K562 (cell line): ENCODE measurements at regions not wholly inside any gene's neighbourhood (a gene's known extent, or its start where the extent isn't known, plus 50 kb on each side); places are given as distances from the start of the nearest gene placed in this dataset.

ENCODE experiments used
- ATF6 ChIP-seq: sonication (generic); formaldehyde crosslinking; IDR thresholded peaks from 2 replicates; pipeline ENCODE4 v1.4.0; 2020; ENCODE audit warnings: mild to moderate bottlenecking, missing genetic modification reagents
- BRF1 ChIP-seq: IDR thresholded peaks from 3 replicates; pipeline ENCODE4 v1.6.1; 2011; ENCODE audit warnings: borderline replicate concordance, mild to moderate bottlenecking; ENCODE audit not compliant: insufficient read length; ENCODE audit errors: extremely low read depth
- CBFA2T3 ChIP-seq: fragments of 450-650 bp; IDR thresholded peaks from 2 replicates; pipeline ENCODE4 v1.6.1; 2017
- ELF4 ChIP-seq: fragments of 450-650 bp; formaldehyde crosslinking; IDR thresholded peaks from 2 replicates; pipeline ENCODE4 v1.4.0; 2022; ENCODE audit warnings: missing genetic modification characterization
- ERF ChIP-seq: fragments of 450-650 bp; formaldehyde crosslinking; IDR thresholded peaks from 2 replicates; pipeline ENCODE4 v1.4.0; 2020; ENCODE audit warnings: mild to moderate bottlenecking, mixed read lengths
- ETS1 ChIP-seq: conservative IDR thresholded peaks from 2 replicates; pipeline ENCODE4 v1.6.1; 2011; ENCODE audit warnings: low read depth, mild to moderate bottlenecking, low read length; ENCODE audit not compliant: control insufficient read depth
- HMG20B ChIP-seq: fragments of 250-450 bp; sonication (Bioruptor Pico); IDR thresholded peaks from 2 replicates; pipeline ENCODE4 v1.5.0; 2021; ENCODE audit warnings: mild to moderate bottlenecking
- HNRNPL ChIP-seq: fragments of 200-400 bp; formaldehyde crosslinking; IDR thresholded peaks from 2 replicates; pipeline ENCODE4 v1.6.1; 2017; ENCODE audit warnings: low read depth, mild to moderate bottlenecking, low read length
- KLF6 ChIP-seq: fragments of 250-450 bp; sonication (Bioruptor Pico); IDR thresholded peaks from 2 replicates; pipeline ENCODE4 v1.4.0; 2020; ENCODE audit warnings: mild to moderate bottlenecking, moderate library complexity, borderline replicate concordance
- MECOM ChIP-seq: fragments of 250-450 bp; sonication (Bioruptor Pico); IDR thresholded peaks from 2 replicates; pipeline ENCODE4 v1.8.0; 2022; ENCODE audit warnings: inconsistent platforms
- MITF ChIP-seq: IDR thresholded peaks from 2 replicates; pipeline ENCODE4 v1.6.1; 2014; ENCODE audit warnings: antibody characterized with exemption
- NCOA1 ChIP-seq: fragments of 450-650 bp; IDR thresholded peaks from 2 replicates; pipeline ENCODE4 v1.6.1; 2016; ENCODE audit warnings: low read depth
- OTX1 ChIP-seq: fragments of 450-650 bp; formaldehyde crosslinking; IDR thresholded peaks from 2 replicates; pipeline ENCODE4 v1.4.0; 2022; ENCODE audit warnings: mild to moderate bottlenecking
- PTRF ChIP-seq: fragments of 450-650 bp; IDR thresholded peaks from 2 replicates; pipeline ENCODE4 v1.6.1; 2016; ENCODE audit warnings: mild to moderate bottlenecking, missing genetic modification characterization, missing compliant biosample characterization
- RAD21 ChIP-seq, 2 experiments: fragments of 250-450 bp in 1 of 2; fragments of 450-650 bp in 1 of 2; sonication (Bioruptor Pico) in 1 of 2; formaldehyde crosslinking in 1 of 2; IDR thresholded peaks in 1 of 2; conservative IDR thresholded peaks in 1 of 2; 2 replicates each; pipeline versions ENCODE4 v1.4.0 to v1.8.0; 2020 to 2022; ENCODE audit warnings: mild to moderate bottlenecking in 2 of 2, moderate library complexity in 1 of 2
- SPI1 ChIP-seq: IDR thresholded peaks from 2 replicates; pipeline ENCODE4 v1.6.1; 2011; ENCODE audit warnings: low read depth, low read length, control low read depth, borderline replicate concordance
- U2AF2 ChIP-seq: fragments of 200-400 bp; formaldehyde crosslinking; optimal IDR thresholded peaks from 2 replicates; pipeline ENCODE3; 2017; ENCODE audit warnings: low read depth, mild to moderate bottlenecking, low read length
- ZNF134 ChIP-seq: fragments of 250-450 bp; sonication (Bioruptor Pico); conservative IDR thresholded peaks from 2 replicates; pipeline ENCODE4 v1.4.0; 2020
- ZNF644 ChIP-seq: fragments of 200-800 bp; sonication (Bioruptor generic); IDR thresholded peaks from 2 replicates; pipeline ENCODE4 v1.6.1; 2016; ENCODE audit warnings: low read depth, missing genetic modification characterization, missing compliant biosample characterization
- ZNF785 ChIP-seq: fragments of 250-450 bp; sonication (Bioruptor Pico); IDR thresholded peaks from 2 replicates; pipeline ENCODE4 v1.4.0; 2020; ENCODE audit warnings: mild to moderate bottlenecking
- ZSCAN32 ChIP-seq: fragments of 450-650 bp; formaldehyde crosslinking; IDR thresholded peaks from 2 replicates; pipeline ENCODE4 v1.4.0; 2020; ENCODE audit warnings: mild to moderate bottlenecking, moderate library complexity
- TF ChIP-seq, protein P1 (sequence below): fragments of 450-650 bp; formaldehyde crosslinking; IDR thresholded peaks from 2 replicates; pipeline ENCODE4 v1.4.0; 2020; ENCODE audit warnings: mild to moderate bottlenecking, moderate library complexity

DNA sequence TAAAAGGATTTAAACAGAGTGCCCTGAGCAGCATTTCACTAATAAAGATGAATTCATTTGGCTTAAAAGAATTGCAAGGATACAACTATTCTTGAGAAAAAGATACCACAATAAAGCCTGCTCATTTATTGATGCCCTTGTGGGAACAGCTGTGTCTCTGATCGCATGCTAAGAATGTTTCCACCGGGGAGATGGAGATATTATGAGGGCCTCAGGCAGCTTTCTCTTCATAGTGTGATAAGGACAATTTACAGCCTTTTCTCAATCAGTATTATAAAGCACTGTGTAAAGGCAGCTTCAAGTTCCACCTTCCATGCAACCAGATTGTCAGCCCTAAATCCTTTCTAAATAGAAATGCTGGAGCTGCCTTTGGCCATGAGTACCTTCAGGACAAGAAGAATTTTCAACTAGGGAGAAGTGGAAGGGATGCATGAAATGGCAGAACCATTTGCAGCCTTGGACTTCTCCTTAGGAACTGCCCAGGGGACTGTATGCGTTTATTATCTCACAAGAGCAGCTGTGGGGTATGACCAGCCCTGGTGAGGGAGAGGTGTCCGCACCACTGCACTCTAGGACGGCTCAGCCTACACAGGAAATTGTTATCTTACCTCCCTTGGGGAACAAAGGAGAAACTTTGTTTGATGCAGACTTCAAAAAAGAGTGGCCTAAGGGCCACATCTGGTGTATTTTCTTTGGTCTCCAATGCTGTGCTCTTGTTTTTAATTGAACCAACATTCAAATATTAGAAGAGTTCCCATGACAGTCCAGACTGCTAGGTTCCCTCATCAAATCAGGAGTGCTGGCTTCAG, 116.9 kb upstream of the PCGF5 start (continued):
- TF ChIP-seq MITF (no peak), CBFA2T3 (peak; percentile 90), U2AF2 (no peak), KLF6 (no peak), ATF6 (CRISPR knock-in tag) (no peak), SPI1 (0 out of 2 replicates have a peak, but pooled peaks have one; percentile 20), ETS1 (no peak), NCOA1 (peak; percentile 30; the same call in 1 of the 2 replicates), OTX1 (no peak), ELF4 (no peak), ZSCAN32 (CRISPR knock-in tag) (no peak), PTRF (tag) (no peak), RAD21 (CRISPR knock-in tag; conservative IDR thresholded peaks at IDR 0.05 in 1 of 2, IDR thresholded peaks at IDR 0.05 in 1 of 2) (no peak), HNRNPL (no peak), BRF1 (no peak), MECOM (no peak), ZNF785 (no peak), ERF (CRISPR knock-in tag) (no peak), ZNF134 (CRISPR knock-in tag) (no peak), HMG20B (CRISPR knock-in tag) (no peak), ZNF644 (0 out of 2 replicates have a peak, but pooled peaks have one; percentile 30)
- TF ChIP-seq, protein P1, sequence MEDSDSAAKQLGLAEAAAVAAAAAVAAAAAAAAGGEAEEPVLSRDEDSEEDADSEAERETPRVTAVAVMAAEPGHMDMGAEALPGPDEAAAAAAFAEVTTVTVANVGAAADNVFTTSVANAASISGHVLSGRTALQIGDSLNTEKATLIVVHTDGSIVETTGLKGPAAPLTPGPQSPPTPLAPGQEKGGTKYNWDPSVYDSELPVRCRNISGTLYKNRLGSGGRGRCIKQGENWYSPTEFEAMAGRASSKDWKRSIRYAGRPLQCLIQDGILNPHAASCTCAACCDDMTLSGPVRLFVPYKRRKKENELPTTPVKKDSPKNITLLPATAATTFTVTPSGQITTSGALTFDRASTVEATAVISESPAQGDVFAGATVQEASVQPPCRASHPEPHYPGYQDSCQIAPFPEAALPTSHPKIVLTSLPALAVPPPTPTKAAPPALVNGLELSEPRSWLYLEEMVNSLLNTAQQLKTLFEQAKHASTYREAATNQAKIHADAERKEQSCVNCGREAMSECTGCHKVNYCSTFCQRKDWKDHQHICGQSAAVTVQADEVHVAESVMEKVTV (CRISPR knock-in tag), result no peak
